HepG2 (cell line): ENCODE measurements at regions not wholly inside any gene's neighbourhood (a gene's known extent, or its start where the extent isn't known, plus 50 kb on each side); places are given as distances from the start of the nearest gene placed in this dataset.

Experiments
- ATF7-NPFF ChIP-seq: sonication (generic); formaldehyde crosslinking; IDR thresholded peaks from 2 replicates; pipeline ENCODE4 v1.8.1; 2023; ENCODE audit warnings: mild to moderate bottlenecking, low read depth, missing genetic modification reagents, moderate library complexity
- BRF2 ChIP-seq: sonication (generic); formaldehyde crosslinking; IDR thresholded peaks from 2 replicates; pipeline ENCODE4 v1.8.1; 2022; ENCODE audit warnings: mild to moderate bottlenecking, missing genetic modification reagents
- CENPT ChIP-seq: sonication (generic); formaldehyde crosslinking; IDR thresholded peaks from 2 replicates; pipeline ENCODE4 v1.8.0; 2022; ENCODE audit warnings: low read depth, mild to moderate bottlenecking, moderate library complexity, missing genetic modification reagents
- HINFP ChIP-seq: sonication (generic); formaldehyde crosslinking; IDR thresholded peaks from 2 replicates; pipeline ENCODE4 v1.4.0; 2020; ENCODE audit warnings: low read depth, mild to moderate bottlenecking, missing genetic modification reagents
- HNF1B ChIP-seq: sonication (generic); formaldehyde crosslinking; IDR thresholded peaks from 2 replicates; pipeline ENCODE4 v1.5.1; 2020; ENCODE audit warnings: mild to moderate bottlenecking, moderate library complexity, missing genetic modification reagents
- HNF4A ChIP-seq: sonication (generic); formaldehyde crosslinking; IDR thresholded peaks from 2 replicates; pipeline ENCODE4 v1.4.0; 2020; ENCODE audit warnings: missing genetic modification reagents
- LRRFIP1 ChIP-seq: sonication (generic); formaldehyde crosslinking; conservative IDR thresholded peaks from 2 replicates; pipeline ENCODE4 v1.4.0; 2020; ENCODE audit warnings: missing genetic modification reagents
- MED1 ChIP-seq: sonication (generic); formaldehyde crosslinking; IDR thresholded peaks from 2 replicates; pipeline ENCODE4 v1.4.0; 2020; ENCODE audit warnings: missing genetic modification reagents
- NFE2L1 ChIP-seq: sonication (generic); formaldehyde crosslinking; IDR thresholded peaks from 2 replicates; pipeline ENCODE4 v1.4.0; 2020; ENCODE audit warnings: missing genetic modification reagents, mild to moderate bottlenecking, borderline replicate concordance
- NFRKB ChIP-seq: fragments of 450-650 bp; IDR thresholded peaks from 2 replicates; pipeline ENCODE4 v1.6.1; 2017
- NR2F6 ChIP-seq, 2 experiments: IDR thresholded peaks; 2 replicates each; pipeline ENCODE4 v1.6.1; 2016; ENCODE audit warnings: antibody characterized with exemption in 1 of 2, mild to moderate bottlenecking in 1 of 2
- SRY ChIP-seq: sonication (generic); formaldehyde crosslinking; IDR thresholded peaks from 2 replicates; pipeline ENCODE4 v1.8.0; 2022; ENCODE audit warnings: mild to moderate bottlenecking, missing genetic modification reagents
- TBL1XR1 ChIP-seq: fragments of 150-350 bp; IDR thresholded peaks from 2 replicates; pipeline ENCODE4 v1.6.1; 2014; ENCODE audit warnings: borderline replicate concordance, low read length; ENCODE audit not compliant: partially characterized antibody
- ZBED4 ChIP-seq: sonication (generic); formaldehyde crosslinking; IDR thresholded peaks from 2 replicates; pipeline ENCODE4 v1.4.0; 2020; ENCODE audit warnings: missing genetic modification reagents, borderline replicate concordance
- ZBTB8A ChIP-seq: sonication (generic); formaldehyde crosslinking; IDR thresholded peaks from 2 replicates; pipeline ENCODE4 v1.4.0; 2020; ENCODE audit warnings: mild to moderate bottlenecking, low read depth, missing genetic modification reagents, borderline replicate concordance
- ZFAT ChIP-seq: sonication (generic); formaldehyde crosslinking; conservative IDR thresholded peaks from 2 replicates; pipeline ENCODE4 v1.8.1; 2023; ENCODE audit warnings: missing genetic modification reagents, inconsistent platforms
- ZNF10 ChIP-seq: sonication (generic); formaldehyde crosslinking; IDR thresholded peaks from 2 replicates; pipeline ENCODE4 v1.4.0; 2020; ENCODE audit warnings: mild to moderate bottlenecking, low read depth, missing genetic modification reagents, borderline replicate concordance
- ZNF232 ChIP-seq: sonication (generic); formaldehyde crosslinking; IDR thresholded peaks from 2 replicates; pipeline ENCODE4 v1.4.0; 2020; ENCODE audit warnings: missing genetic modification reagents, borderline replicate concordance
- ZNF337 ChIP-seq: sonication (generic); formaldehyde crosslinking; IDR thresholded peaks from 2 replicates; pipeline ENCODE4 v1.5.1; 2020; ENCODE audit warnings: missing genetic modification reagents, low read depth, mild to moderate bottlenecking, borderline replicate concordance

GRCh38 chr12:89157413-89157812 lies 194.9 kb downstream of the DUSP6 start (continued):
- no peak for TF ChIP-seq BRF2 (CRISPR knock-in tag)
- no peak for TF ChIP-seq ZFAT (CRISPR knock-in tag)
- TF ChIP-seq ZNF10 (CRISPR knock-in tag): no peak
- no peak for TF ChIP-seq HINFP (CRISPR knock-in tag)
- TF ChIP-seq ZBED4 (CRISPR knock-in tag): no peak
- no peak for TF ChIP-seq SRY (CRISPR knock-in tag)
- peak; percentile 72 for TF ChIP-seq HNF4A (CRISPR knock-in tag)
- no peak for TF ChIP-seq ZBTB8A (CRISPR knock-in tag)
- no peak for TF ChIP-seq TBL1XR1
- TF ChIP-seq NFE2L1 (CRISPR knock-in tag): no peak
- TF ChIP-seq CENPT: no peak
- TF ChIP-seq ATF7-NPFF (CRISPR knock-in tag): no peak
- no peak for TF ChIP-seq HNF1B (CRISPR knock-in tag)
- TF ChIP-seq MED1 (CRISPR knock-in tag): 0 out of 2 replicates have a peak, but pooled peaks have one; percentile 28
- TF ChIP-seq ZNF337 (CRISPR knock-in tag): no peak
- TF ChIP-seq LRRFIP1 (CRISPR knock-in tag): no peak
- TF ChIP-seq NR2F6 (IDR thresholded peaks at IDR 0.05): 0 out of 2 replicates have a peak, but pooled peaks have one; percentile 12
- no peak for TF ChIP-seq NR2F6 (CRISPR knock-in tag; IDR thresholded peaks at IDR 0.05)
- TF ChIP-seq ZNF232: no peak
- no peak for TF ChIP-seq NFRKB
